ENCODE measurements at regions not wholly inside any gene's neighbourhood (a gene's known extent, or its start where the extent isn't known, plus 50 kb on each side); places are given as distances from the start of the nearest gene placed in this dataset.

GRCh38 chr5:102691434-102691833 lies 63.7 kb upstream of the PAM start:
- no peaks in the 10 kb centered on the region for H3K4me1 Mint-ChIP-seq (ENCODE audit: low read depth)
- no peak overlapping the region for H3K4me3 Mint-ChIP-seq (ENCODE audit: unreplicated experiment)
- H3K27me3 Mint-ChIP-seq (ENCODE audit: low read depth), result no peaks in the 10 kb centered on the region
- no peak overlapping the region for H3K27ac Mint-ChIP-seq (ENCODE audit: unreplicated experiment)
- DNase-seq (ENCODE audit: low spot score), result no peak
- H3K36me3 Mint-ChIP-seq (ENCODE audit: low read depth), result peaks cover under 1% of the 10 kb centered on the region
- no peak for TF ChIP-seq CTCF (IDR thresholded peaks at IDR 0.05)
- peaks cover 16% of the 10 kb centered on the region for H3K9me3 Mint-ChIP-seq (ENCODE audit: low read depth)

GRCh38 chr5:102700120-102700831 lies 54.8 kb upstream of the PAM start:
- Mint-ChIP-seq H3K4me3 (ENCODE audit: unreplicated experiment) (no peak overlapping the region), H3K9me3 (ENCODE audit: low read depth) (no peaks in the 10 kb centered on the region)
- no peak for TF ChIP-seq CTCF (IDR thresholded peaks at IDR 0.05)

GRCh38 chr5:102700916-102701315 lies 54.2 kb upstream of the PAM start:
- no peaks in the 10 kb centered on the region for H3K9me3 Mint-ChIP-seq (ENCODE audit: low read depth)
- H3K36me3 Mint-ChIP-seq (ENCODE audit: low read depth), result no peaks in the 10 kb centered on the region
- TF ChIP-seq CTCF (IDR thresholded peaks at IDR 0.05), result no peak
- H3K4me1 Mint-ChIP-seq (ENCODE audit: low read depth), result no peaks in the 10 kb centered on the region
- DNase-seq (ENCODE audit: low spot score), result no peak
- H3K27me3 Mint-ChIP-seq (ENCODE audit: low read depth), result no peaks in the 10 kb centered on the region
- H3K27ac Mint-ChIP-seq (ENCODE audit: unreplicated experiment), result no peak overlapping the region
- no peak overlapping the region for H3K4me3 Mint-ChIP-seq (ENCODE audit: unreplicated experiment)

More at GRCh38 chr5:102700120-102700831, 54.8 kb upstream of the PAM start:
- no peaks in the 10 kb centered on the region for H3K4me1 Mint-ChIP-seq (ENCODE audit: low read depth)
- no peaks in the 10 kb centered on the region for H3K27me3 Mint-ChIP-seq (ENCODE audit: low read depth)
- H3K36me3 Mint-ChIP-seq (ENCODE audit: low read depth), result no peaks in the 10 kb centered on the region
- no peak overlapping the region for H3K27ac Mint-ChIP-seq (ENCODE audit: unreplicated experiment)
- no peak for DNase-seq (ENCODE audit: low spot score)

GRCh38 chr5:102701748-102702147 lies 53.4 kb upstream of the PAM start:
- Mint-ChIP-seq H3K36me3 (ENCODE audit: low read depth) (no peaks in the 10 kb centered on the region), H3K4me3 (ENCODE audit: unreplicated experiment) (no peak overlapping the region), H3K27me3 (ENCODE audit: low read depth) (no peaks in the 10 kb centered on the region), H3K27ac (ENCODE audit: unreplicated experiment) (no peak overlapping the region), H3K4me1 (ENCODE audit: low read depth) (no peaks in the 10 kb centered on the region), H3K9me3 (ENCODE audit: low read depth) (no peaks in the 10 kb centered on the region)
- no peak for DNase-seq (ENCODE audit: low spot score)
- TF ChIP-seq CTCF (IDR thresholded peaks at IDR 0.05), result no peak
